GM12878 (cell line): ENCODE measurements at regions not wholly inside any gene's neighbourhood (a gene's known extent, or its start where the extent isn't known, plus 50 kb on each side); places are given as distances from the start of the nearest gene placed in this dataset.

Experiments
- ESRRA ChIP-seq: IDR thresholded peaks from 2 replicates; pipeline ENCODE4 v1.6.1; 2012; ENCODE audit warnings: mild to moderate bottlenecking, low read length, improper control_type of control experiment
- ETV6 ChIP-seq, 2 experiments: fragments of 450-650 bp in 1 of 2; IDR thresholded peaks in 1 of 2; conservative IDR thresholded peaks in 1 of 2; 2 replicates each; pipeline ENCODE4 v1.6.1; 2014; ENCODE audit warnings: antibody characterized with exemption in 1 of 2, borderline replicate concordance in 1 of 2, low read depth in 1 of 2, mild to moderate bottlenecking in 1 of 2, moderate library complexity in 1 of 2
- EZH2 ChIP-seq: IDR thresholded peaks from 2 replicates; pipeline ENCODE4 v1.6.1; 2012; ENCODE audit warnings: low read depth, mild to moderate bottlenecking, control low read depth, inconsistent platforms, low read length, borderline replicate concordance; ENCODE audit not compliant: control insufficient read depth
- HDGF ChIP-seq: fragments of 450-650 bp; IDR thresholded peaks from 2 replicates; pipeline ENCODE4 v1.6.1; 2016; ENCODE audit warnings: antibody characterized with exemption
- POLR2AphosphoS5 ChIP-seq: IDR thresholded peaks from 2 replicates; pipeline ENCODE4 v1.6.1; 2011; ENCODE audit warnings: mild to moderate bottlenecking, low read length, inconsistent platforms
- RELA ChIP-seq: fragments of 450-650 bp; IDR thresholded peaks from 2 replicates; pipeline ENCODE4 v1.8.0; 2014; ENCODE audit warnings: borderline replicate concordance; ENCODE audit not compliant: partially characterized antibody
- SIN3A ChIP-seq: IDR thresholded peaks from 2 replicates; pipeline ENCODE4 v1.6.1; 2012; ENCODE audit warnings: low read depth, low read length, improper control_type of control experiment
- SMAD5 ChIP-seq: IDR thresholded peaks from 2 replicates; pipeline ENCODE4 v1.6.1; 2016; ENCODE audit warnings: antibody characterized with exemption, low read depth
- TF ChIP-seq, protein P1 (sequence below), 3 experiments: IDR thresholded peaks in 2 of 3; conservative IDR thresholded peaks in 1 of 3; 2 replicates each; pipeline ENCODE4 v1.5.1; 2011; ENCODE audit warnings: low read depth in 3 of 3, low read length in 3 of 3, mild to moderate bottlenecking in 3 of 3, control low read depth in 2 of 3, moderate library complexity in 2 of 3, inconsistent platforms in 1 of 3, mixed read lengths in 1 of 3; ENCODE audit not compliant: control insufficient read depth in 2 of 3, insufficient read depth in 1 of 3; ENCODE audit errors: extremely low read depth in 1 of 3
- TF ChIP-seq, protein P2 (sequence below): fragments of 450-650 bp; IDR thresholded peaks from 2 replicates; pipeline ENCODE4 v1.6.1; 2016; ENCODE audit warnings: mild to moderate bottlenecking
- TF ChIP-seq, protein P3 (sequence below): IDR thresholded peaks from 2 replicates; pipeline ENCODE4 v1.6.1; 2012; ENCODE audit warnings: mild to moderate bottlenecking, low read depth, low read length

DNA sequence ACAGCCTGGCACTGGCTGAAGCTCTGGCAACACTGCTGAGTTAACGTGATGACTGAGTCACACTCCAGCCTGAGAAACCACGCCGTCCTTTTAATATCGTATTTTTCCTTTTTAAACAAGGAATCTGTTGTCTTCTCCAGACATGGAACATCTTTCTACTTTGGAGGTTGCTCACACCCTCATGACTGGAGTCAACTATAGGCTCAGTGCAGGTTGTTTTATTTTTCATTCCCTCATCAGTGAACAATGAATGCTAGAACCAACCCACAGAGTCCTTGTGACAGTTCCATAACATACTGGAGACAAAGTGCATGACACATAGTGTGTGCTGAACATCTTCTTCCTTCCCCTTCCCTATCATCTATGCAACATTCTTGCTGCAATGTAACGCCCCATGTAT lies 76.8 kb upstream of the CPEB2 start:
- TF ChIP-seq, protein P1, sequence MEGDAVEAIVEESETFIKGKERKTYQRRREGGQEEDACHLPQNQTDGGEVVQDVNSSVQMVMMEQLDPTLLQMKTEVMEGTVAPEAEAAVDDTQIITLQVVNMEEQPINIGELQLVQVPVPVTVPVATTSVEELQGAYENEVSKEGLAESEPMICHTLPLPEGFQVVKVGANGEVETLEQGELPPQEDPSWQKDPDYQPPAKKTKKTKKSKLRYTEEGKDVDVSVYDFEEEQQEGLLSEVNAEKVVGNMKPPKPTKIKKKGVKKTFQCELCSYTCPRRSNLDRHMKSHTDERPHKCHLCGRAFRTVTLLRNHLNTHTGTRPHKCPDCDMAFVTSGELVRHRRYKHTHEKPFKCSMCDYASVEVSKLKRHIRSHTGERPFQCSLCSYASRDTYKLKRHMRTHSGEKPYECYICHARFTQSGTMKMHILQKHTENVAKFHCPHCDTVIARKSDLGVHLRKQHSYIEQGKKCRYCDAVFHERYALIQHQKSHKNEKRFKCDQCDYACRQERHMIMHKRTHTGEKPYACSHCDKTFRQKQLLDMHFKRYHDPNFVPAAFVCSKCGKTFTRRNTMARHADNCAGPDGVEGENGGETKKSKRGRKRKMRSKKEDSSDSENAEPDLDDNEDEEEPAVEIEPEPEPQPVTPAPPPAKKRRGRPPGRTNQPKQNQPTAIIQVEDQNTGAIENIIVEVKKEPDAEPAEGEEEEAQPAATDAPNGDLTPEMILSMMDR (IDR thresholded peaks at IDR 0.05 in 2 of 3, conservative IDR thresholded peaks at IDR 0.05 in 1 of 3; ENCODE audit: control insufficient read depth in 2 of 3, extremely low read depth in 1 of 3, insufficient read depth in 1 of 3, low read depth in 3 of 3, low read length in 3 of 3) = no peak
- TF ChIP-seq ESRRA (no peak), HDGF (no peak), ETV6 (conservative IDR thresholded peaks at IDR 0.05 in 1 of 2, IDR thresholded peaks at IDR 0.05 in 1 of 2; ENCODE audit: borderline replicate concordance in 1 of 2, low read depth in 1 of 2) (no peak), SMAD5 (no peak), RELA (no peak), EZH2 (no peak), POLR2AphosphoS5 (no peak), SIN3A (no peak)
- TF ChIP-seq, protein P2, sequence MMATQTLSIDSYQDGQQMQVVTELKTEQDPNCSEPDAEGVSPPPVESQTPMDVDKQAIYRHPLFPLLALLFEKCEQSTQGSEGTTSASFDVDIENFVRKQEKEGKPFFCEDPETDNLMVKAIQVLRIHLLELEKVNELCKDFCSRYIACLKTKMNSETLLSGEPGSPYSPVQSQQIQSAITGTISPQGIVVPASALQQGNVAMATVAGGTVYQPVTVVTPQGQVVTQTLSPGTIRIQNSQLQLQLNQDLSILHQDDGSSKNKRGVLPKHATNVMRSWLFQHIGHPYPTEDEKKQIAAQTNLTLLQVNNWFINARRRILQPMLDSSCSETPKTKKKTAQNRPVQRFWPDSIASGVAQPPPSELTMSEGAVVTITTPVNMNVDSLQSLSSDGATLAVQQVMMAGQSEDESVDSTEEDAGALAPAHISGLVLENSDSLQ = no peak
- TF ChIP-seq, protein P3, sequence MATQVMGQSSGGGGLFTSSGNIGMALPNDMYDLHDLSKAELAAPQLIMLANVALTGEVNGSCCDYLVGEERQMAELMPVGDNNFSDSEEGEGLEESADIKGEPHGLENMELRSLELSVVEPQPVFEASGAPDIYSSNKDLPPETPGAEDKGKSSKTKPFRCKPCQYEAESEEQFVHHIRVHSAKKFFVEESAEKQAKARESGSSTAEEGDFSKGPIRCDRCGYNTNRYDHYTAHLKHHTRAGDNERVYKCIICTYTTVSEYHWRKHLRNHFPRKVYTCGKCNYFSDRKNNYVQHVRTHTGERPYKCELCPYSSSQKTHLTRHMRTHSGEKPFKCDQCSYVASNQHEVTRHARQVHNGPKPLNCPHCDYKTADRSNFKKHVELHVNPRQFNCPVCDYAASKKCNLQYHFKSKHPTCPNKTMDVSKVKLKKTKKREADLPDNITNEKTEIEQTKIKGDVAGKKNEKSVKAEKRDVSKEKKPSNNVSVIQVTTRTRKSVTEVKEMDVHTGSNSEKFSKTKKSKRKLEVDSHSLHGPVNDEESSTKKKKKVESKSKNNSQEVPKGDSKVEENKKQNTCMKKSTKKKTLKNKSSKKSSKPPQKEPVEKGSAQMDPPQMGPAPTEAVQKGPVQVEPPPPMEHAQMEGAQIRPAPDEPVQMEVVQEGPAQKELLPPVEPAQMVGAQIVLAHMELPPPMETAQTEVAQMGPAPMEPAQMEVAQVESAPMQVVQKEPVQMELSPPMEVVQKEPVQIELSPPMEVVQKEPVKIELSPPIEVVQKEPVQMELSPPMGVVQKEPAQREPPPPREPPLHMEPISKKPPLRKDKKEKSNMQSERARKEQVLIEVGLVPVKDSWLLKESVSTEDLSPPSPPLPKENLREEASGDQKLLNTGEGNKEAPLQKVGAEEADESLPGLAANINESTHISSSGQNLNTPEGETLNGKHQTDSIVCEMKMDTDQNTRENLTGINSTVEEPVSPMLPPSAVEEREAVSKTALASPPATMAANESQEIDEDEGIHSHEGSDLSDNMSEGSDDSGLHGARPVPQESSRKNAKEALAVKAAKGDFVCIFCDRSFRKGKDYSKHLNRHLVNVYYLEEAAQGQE = no peak
